Superior temporal gyrus (tissue), 1 donor: ENCODE measurements at regions not wholly inside any gene's neighbourhood (a gene's known extent, or its start where the extent isn't known, plus 50 kb on each side); places are given as distances from the start of the nearest gene placed in this dataset.
"Not testable (repeated sequence)": the region's sequence is repeated elsewhere in the genome, so short reads cannot be mapped to it uniquely, and the experiment has no call there.

Experiments
- DNase-seq: peaks from one replicate; pipeline ENCODE4 v3.0.0-alpha.2; 2016; ENCODE audit errors: extremely low spot score

DNA sequence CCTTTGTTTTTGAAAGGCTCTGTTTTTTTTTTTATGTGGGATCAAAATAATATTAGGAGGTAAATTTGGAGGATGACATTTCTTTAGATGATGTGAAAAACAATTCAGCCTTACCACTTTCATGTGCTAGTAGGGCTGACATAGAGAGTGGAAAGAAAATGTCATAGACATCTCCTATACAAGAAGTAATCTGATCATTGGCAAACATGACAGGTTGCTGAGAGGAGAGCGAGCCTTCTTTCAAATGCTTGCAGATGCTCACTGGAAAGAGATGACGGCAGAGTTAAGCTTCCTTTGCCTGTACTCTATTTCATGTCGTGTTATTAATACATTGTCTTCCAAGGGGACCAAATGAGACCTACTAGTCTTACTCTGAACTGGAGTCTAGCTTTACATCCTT is 160.1 kb upstream of the DAP start:
- DNase-seq = no peak

DNA sequence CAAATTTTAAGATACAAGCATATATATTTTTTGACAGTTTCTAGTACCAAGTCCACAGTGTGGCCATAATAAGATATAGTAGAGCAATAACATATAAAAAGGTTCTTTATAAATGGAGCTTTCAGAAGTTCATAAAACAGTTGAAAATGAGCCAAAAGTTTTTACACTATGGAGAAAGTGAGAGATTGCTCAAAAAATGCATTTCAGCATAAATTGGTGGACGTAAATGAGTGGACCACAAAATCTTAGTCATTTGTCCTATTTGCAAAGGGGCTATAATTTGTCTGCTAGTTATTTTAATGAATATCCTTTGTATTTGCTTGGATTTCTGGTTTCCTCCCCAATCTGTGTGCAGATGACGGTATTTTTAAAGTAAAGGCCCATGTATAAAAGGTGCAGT is 159.4 kb upstream of the DAP start:
- DNase-seq = no peak

DNA sequence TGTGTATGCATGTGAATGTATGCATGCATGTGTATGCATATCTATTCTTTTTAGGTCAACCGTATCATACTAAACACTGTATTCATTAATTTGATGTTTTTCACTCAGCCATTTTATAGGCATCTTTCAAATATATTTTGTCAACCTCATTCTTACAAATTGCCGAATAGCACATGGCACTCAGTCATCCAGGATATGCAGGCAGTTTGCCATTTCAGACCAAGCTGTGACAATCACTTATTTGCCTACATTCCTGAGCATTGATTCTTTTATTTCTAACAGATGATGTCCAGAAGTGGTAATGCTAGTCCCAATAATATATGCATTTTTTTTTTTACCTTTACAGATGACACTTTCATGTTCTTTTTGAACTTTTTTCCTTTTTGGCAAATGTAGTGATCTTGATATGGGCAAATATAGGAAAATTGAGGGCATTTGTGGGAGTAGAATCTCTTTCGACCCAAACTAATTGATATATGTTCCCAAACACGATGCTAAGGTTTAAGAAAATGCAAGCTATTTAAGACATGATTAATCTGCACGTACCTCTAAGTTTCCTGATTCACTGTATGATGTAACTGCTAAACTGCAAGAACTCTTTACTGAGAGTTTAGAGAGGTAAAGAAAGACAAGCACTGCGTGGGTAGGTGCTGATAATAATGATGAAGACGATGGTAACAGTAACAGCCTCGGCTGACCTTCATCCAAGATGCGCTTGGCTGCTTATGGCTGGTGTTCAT is 153.9 kb upstream of the DAP start:
- DNase-seq = no peak

DNA sequence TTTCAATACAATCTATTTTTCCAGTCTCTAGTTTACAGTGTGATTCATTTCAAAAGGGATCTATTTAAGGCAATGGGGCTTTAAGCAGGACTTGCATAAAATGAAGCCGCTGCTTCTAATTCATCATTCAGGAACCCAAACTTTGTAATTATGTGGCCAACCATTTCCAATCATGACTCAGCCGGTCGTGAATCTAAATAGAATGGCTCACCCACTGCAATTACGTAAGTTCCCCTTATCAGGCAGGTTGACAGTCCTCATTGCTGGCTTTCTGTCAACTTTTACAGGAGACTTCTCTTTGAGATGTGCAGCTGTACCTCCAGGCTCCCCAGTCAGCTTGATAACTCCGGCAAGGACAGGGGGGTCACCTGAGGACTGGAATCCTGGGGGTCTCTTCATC is 152.8 kb upstream of the DAP start:
- peak; percentile 69 for DNase-seq

DNA sequence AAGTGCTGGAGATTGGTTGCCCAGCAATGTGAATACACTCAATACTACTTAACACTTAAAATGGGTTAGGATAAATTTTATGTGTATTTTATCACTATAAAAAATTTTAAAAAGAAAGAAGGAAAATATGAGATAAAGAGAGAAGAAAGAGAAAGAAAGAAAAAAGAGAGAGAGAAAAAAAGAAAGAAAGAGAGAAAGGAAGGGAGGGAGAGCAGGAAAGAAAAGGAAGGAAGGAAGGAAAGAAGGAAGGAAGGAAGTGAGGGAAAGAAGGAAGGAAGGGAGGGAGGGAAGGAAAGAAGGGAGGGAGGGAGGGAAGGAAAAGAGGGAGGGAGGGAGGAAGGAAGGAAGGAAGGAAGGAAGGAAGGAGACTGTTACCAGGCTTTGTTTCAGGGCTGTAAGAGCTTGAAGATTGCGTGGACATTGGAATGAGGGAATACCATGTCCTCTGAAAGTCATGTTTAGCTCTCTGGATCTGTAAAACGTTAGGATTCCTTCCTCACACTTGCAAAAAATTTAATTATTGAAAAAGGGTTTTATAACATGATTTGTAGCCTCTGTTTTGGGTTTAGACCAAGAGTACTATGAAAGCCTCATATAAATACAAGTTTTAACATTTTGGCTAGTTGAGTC is 152.3 kb upstream of the DAP start:
- DNase-seq = no peak

DNA sequence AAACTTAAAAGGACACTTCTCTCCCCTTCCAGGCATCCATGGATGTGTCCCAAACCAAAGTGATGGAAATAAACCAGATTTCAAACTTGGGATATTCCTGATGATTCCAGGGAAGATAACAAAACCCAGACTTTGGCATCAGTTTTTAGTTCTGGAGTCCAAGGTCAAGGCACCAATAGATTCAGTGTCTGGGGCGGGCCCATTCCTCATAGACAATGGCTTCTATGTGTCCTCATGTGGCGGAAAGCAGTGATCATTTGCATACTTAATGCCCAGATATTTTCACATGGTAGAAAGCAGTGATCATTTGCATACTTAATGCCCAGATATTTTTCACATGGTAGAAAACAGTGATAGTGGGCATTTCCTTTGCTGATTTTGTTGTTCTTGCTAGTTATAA is 151.4 kb upstream of the DAP start:
- peak; percentile 22 for DNase-seq

DNA sequence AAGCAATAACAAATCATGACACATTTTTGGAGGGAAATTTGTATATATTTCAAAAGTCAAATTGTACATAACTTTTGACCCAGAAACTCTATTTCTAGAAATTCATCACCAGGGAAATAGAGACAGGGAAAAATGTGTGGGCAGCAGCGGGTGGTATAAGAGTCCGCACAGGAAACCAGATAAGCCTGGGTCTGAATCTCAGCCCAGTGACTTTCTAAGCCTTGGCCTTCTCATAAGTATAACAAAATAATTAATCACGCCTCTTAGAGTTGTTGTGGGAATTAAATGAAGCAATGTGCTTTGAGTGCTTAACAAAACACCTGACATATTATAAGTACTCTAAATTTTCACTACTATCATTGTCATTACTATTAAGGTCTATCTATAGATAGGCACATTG is 149.2 kb upstream of the DAP start:
- DNase-seq = no peak

DNA sequence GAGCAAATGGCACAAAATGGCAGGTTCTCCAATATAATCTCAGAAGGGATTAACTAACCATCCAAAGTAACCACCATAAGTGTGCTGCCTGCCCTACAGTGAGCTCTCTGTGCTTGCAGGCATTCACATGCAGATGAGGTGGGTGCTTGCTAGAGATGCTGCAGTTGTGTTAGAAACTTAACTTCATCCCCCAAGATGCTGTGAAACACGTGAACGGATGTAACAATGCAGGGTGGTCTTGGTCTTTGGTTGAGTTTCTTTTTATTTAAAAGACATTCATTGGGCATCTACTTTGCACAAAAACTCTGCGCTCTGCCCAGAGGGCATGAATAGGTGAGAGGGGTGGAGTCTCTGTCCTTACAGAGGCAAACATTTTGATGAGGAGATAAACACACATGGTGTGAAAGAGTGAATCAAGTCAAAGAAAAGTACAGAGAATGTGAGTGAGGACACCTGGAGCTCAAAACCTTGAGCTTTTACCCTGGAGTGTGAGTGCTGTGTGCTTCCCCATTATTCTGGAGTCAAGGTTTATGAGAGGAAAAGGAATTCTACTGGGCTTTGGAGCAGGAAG is 143.9 kb upstream of the DAP start:
- DNase-seq = no peak

DNA sequence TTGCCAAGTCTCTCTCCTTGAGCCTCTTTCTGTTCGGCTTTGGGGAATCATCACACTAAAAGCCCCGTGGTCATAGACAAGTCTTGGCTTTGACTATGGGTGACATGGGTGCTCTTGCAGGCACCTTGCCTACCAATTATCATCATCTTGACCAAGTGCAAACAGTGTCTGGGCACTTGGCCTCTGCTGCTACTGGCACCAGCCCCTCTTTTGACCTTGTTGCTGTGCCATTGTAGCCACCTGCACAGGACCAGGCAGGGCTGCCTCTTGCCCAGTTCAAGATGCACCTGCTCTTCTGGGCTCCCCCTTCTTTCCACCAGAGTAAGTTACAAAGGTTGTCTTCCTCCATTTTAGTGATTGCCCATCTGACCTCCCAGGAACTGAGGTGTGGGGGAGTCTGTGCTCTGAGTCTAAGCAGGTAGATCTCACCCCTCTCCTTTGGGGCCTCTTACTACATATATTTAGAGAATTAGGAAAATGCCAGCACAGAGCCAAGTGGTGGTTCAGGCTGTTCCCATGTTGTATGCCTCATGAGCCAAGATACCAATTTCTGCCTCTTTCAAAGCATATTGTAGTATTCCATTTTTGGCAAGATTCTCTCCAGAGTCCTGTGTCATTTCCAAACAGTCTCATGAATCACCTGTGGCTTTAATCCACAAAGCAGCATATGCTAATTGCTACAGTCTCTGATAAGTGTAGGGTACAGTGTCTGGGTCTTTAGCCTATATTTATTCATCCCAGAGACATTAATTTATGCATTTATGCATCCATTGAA is 142.9 kb upstream of the DAP start:
- peak; percentile 19 for DNase-seq

DNA sequence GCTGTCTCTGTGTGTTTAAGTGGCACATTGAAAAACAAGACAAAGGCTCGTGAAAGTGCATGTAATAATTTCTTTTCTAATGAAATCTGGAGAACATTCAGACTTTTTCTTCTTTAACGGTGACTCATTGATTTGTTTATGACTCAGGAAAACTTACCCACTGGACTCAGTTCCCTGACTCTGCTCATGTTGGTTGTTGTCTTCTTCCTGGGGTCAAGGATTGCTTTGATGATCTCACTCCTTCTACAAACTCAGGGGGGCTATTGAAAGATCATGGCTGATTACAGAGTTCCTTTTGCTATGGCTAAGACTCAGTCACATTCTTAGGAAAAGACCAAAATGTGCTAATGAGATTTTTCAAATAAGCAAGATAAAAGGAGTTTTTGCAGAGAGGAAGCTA is 141.1 kb upstream of the DAP start:
- no peak for DNase-seq

DNA sequence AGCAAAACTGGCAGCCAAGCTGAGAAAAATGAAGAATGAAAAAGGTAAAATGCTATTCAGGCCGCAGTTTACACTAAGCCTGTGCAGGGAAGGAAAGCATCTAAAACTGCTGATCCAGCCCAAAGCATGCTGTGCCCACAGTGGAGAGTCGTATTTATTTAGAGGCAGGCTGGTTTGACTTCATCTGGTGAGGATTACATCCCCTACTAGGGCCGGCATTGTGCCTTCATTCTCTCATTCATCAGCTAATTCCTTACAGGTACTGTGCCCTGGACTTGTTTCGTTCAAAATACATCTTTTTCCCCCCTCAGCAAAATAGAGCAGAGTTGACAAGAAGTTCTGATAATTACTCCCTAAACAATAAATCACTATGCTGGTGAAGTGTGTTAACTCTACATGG is 137.5 kb upstream of the DAP start:
- DNase-seq = no peak

DNA sequence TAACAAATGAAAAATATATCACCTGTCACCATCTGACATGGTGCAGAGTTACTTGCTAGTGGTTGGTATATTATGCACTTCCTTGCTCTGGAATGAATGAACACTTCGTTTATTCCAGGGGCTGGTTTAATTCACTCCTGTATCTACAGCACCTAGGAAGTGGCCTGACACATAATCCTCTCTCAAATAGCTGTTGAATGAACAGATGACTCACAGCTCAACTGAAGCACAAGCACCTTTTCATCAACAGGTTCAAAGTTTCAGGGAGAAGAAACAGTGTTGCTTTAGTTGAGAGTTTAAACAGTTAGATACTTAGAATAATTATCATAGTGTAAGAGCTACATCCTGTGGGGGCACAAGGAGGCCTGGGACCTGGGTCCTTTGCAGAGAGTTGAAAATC is 135.0 kb upstream of the DAP start:
- DNase-seq = no peak

DNA sequence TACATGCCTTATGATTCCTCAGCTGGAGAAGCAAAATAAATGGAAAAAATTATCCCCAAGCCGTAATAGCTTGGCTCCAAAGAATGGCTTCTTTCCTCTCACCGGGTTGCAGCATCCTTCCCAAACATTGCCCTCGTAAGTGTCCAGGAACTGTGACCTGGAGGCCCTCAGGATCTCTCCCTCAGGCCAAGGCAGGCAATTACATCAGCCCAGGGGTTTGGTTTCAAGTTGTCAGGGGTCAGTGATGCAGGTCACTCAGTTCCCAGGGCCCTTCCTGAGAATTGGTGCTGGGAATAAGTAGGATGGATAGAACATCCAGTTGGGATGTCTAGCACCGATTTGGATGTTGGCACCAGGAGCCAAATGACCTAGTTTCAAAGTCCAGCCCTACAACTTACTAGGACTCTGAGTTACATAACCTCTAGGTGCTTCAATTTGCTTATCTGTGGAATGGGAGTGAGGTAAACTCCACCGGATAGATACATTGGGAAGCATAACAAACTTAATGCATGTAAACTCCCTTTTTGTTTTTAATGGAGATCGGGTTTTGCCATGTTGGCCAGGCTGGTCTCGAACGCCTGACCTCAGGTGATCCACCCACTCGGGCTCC is 133.5 kb upstream of the DAP start:
- no peak for DNase-seq

DNA sequence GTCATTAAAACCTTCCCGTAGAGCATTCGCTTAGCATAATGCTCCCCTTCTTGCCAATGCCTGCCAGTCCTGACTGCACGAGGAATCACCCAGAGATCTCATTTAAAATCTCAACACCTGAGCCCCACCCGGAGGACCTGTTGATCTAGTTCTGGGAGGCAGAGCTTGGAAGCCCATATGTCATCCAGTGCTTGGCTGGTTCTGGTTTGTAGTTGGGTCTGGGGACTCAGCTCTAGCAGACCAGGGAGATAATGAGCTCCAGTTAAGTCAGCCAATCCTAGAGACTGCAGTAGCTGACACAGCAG is 131.8 kb upstream of the DAP start:
- DNase-seq = no peak

DNA sequence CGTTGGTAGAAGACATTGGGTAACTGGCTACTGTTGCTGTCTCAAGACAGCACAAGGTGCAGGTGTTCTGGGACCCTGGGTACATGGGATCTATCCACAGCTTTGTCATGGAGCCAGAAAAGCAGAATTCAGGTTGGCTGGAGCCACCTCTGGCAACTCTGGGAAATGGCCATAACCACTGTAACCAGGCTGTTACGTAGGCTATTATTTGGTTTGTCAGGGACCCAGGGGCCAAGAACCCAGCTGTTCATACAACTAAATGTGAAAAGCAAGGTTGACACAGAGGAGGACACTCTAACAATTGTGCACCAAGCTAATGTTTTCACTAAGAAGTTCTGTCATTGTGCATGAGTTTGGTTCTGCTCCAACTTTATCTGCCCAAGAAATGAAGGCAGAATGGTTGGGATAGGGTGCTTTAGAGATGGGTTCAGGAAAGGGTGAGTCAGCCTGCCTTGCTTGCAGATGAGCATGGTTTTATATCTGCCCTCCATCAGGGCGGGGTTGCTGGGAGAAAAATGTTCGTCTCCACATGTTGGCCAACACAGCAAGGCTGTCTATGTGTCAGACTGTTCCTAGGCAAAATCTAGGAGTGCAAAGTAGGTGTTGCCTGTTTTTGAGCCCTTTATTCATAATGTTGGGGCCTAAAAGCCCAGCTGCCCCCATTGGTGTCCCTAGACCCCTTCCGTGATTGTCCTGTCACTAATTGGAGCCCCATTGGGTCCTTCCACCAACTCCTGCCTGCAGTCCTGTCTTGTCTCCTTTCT is 131.3 kb upstream of the DAP start:
- DNase-seq = no peak

DNA sequence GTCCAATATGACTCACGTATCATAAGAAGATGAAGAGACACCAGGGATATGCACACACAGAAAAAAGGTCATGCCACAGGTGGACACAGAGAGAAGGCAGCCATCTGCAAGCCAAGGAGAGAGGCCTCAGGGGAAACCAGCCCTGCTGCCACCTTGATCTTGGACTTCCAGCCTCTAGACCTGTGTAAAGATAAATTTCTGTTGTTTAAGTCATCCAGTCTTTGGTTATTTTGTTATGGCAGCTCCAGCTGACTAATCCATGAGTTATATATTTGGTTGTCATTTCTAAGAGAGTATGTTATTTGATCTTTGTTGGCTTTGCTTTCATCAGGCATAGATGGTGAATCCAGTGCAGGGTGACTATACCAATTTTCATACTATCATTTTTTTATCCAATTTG is 130.2 kb upstream of the DAP start:
- DNase-seq = no peak

DNA sequence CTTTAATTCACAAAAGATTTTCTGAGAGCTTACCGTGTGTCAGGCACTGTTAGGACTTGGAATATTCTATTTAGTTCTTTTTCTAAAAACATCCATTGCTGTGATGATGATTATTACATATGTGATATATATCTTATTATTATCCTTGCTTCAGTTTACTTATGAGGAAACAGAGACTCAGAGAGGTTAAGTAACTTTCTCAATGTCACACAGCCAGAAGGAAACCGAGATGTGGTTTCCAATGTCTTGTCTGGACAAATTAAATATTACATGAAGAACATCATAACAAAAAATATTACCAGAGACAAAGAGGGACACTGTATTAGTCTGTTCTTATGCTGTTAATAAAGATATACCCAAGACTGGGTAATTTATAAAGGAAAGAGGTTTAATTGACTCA is 125.5 kb upstream of the DAP start:
- DNase-seq = no peak

DNA sequence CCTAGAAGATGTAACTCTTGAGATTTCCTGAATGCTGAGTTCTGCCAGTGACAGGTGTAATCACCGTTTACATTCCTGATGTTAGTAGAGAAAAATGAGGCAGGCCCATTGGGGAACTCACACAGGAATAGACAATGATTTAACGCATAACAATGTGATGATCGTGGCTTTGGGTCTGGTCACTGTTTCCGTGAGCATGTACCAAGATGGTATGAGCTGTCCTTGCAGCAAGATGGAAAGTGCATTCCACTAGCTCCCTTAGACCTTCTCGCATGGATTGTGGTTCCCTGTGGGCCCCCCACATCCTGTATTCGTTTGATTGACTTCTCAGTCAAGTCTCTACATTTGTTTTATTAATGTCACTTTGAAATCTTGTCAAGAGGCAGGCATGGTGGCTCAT is 124.0 kb upstream of the DAP start:
- DNase-seq = no peak

DNA sequence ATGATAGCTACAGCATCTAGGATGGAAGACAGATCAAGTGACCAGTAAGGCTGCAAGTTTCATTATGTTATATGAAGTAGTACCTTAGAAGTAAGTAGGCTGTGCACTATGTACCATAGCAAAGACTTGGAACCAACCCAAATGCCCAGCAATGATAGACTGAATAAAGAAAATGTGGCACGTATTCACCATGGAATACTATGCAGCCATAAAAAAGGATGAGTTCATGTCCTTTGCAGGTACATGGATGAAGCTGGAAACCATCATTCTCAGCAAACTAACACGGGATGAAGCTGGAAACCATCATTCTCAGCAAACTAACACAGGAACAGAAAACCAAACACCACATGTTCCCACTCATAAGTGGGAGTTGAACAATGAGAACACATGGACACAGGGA is 122.9 kb upstream of the DAP start:
- DNase-seq = not testable (repeated sequence)

DNA sequence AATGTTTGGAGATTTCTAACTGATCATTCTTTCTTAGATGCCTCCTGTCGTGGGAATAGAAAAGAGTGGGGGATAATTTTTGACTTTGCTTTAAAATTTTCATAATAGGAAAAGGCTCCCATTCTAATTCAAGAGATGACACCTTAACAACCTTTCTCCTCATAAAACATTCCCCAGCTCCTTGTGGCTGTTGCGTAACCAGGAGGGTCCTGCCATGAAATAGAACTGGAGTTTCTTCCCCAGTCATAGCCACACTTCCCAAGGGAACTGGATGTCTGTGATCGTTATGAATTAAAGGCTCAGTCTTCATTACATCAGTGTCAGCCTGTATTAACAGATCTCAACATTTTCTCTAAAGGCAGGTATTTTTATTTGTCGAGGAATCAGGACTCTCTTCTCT is 119.9 kb upstream of the DAP start:
- DNase-seq = no peak

DNA sequence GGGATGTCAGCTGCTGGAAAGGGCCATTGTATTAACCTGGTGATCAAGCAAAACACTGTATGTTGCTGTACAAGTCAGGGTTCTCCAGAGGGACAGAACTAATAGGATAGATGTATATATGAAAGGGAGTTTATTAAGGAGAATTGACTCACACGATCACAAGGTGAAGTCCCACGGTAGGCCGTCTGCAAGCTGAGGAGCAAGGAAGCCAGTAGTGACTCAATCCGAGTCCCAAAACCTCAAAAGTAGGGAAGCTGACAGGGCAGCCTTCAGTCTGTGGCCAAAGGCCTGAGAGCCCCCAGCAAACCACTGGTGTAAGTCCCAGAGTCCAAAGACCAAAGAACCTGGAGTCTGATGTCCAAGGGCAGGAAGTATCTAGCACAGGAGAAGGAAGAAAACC is 116.0 kb upstream of the DAP start:
- not testable (repeated sequence) for DNase-seq
